OCI-M1 (cell line): ENCODE measurements at regions not wholly inside any gene's neighbourhood (a gene's known extent, or its start where the extent isn't known, plus 50 kb on each side); places are given as distances from the start of the nearest gene placed in this dataset.
"Not testable (repeated sequence)": the region's sequence is repeated elsewhere in the genome, so short reads cannot be mapped to it uniquely, and the experiment has no call there.

Experiments used
- DNase-seq: peaks from one replicate; lab custom pipeline; 2025; lab: John Stamatoyannopoulos, UW

- no peak for DNase-seq
Measured at GRCh38 chr3:174336784-174337183, 522.4 kb upstream of the NAALADL2 start.

- DNase-seq, result no peak
Measured at GRCh38 chr3:174337227-174337626, 521.9 kb upstream of the NAALADL2 start.

- no peak for DNase-seq
Measured at GRCh38 chr3:174340624-174341587, 518.2 kb upstream of the NAALADL2 start.

GRCh38 chr3:174342171-174342570, 517.0 kb upstream of the NAALADL2 start:
- no peak for DNase-seq

- DNase-seq, result no peak
Measured at GRCh38 chr3:174342941-174343501, 516.1 kb upstream of the NAALADL2 start.

- DNase-seq, result no peak
Measured at GRCh38 chr3:174346141-174346540, 513.0 kb upstream of the NAALADL2 start.

- no peak for DNase-seq
Measured at GRCh38 chr3:174346571-174346970, 512.6 kb upstream of the NAALADL2 start.

- no peak for DNase-seq
Measured at GRCh38 chr3:174347474-174348138, 511.5 kb upstream of the NAALADL2 start.

GRCh38 chr3:174352227-174352626, 506.9 kb upstream of the NAALADL2 start:
- DNase-seq, result no peak

GRCh38 chr3:174355505-174355904, 503.6 kb upstream of the NAALADL2 start:
- DNase-seq, result peak; percentile 37

- DNase-seq, result no peak
Measured at GRCh38 chr3:174356596-174356995, 502.5 kb upstream of the NAALADL2 start.

- DNase-seq, result no peak
Measured at GRCh38 chr3:174358252-174358651, 500.9 kb upstream of the NAALADL2 start.

GRCh38 chr3:174362556-174362955, 496.6 kb upstream of the NAALADL2 start:
- DNase-seq, result peak; percentile 2

GRCh38 chr3:174363256-174363655, 495.9 kb upstream of the NAALADL2 start:
- no peak for DNase-seq

GRCh38 chr3:174365796-174366195, 493.3 kb upstream of the NAALADL2 start:
- no peak for DNase-seq

GRCh38 chr3:174366904-174367303, 492.2 kb upstream of the NAALADL2 start:
- DNase-seq, result not testable (repeated sequence)

GRCh38 chr3:174376346-174376745, 482.8 kb upstream of the NAALADL2 start:
- DNase-seq, result no peak

- DNase-seq, result no peak
Measured at GRCh38 chr3:174377096-174377495, 482.0 kb upstream of the NAALADL2 start.

- DNase-seq, result no peak
Measured at GRCh38 chr3:174377684-174378083, 481.4 kb upstream of the NAALADL2 start.

GRCh38 chr3:174382878-174383277, 476.3 kb upstream of the NAALADL2 start:
- DNase-seq, result no peak

- no peak for DNase-seq
Measured at GRCh38 chr3:174387736-174388135, 471.4 kb upstream of the NAALADL2 start.

- peak; percentile 35 for DNase-seq
Measured at GRCh38 chr3:174397848-174398247, 461.3 kb upstream of the NAALADL2 start.

- no peak for DNase-seq
Measured at GRCh38 chr3:174398761-174399160, 460.4 kb upstream of the NAALADL2 start.
